Lung (tissue), 11 donors: ENCODE measurements at regions not wholly inside any gene's neighbourhood (a gene's known extent, or its start where the extent isn't known, plus 50 kb on each side); places are given as distances from the start of the nearest gene placed in this dataset.

ENCODE experiments used
- ATAC-seq: fragments of 200-7000 bp; cut with Tn5 transposase; one replicate; pipeline ENCODE4 v1.9.1; 2020; ENCODE audit warnings: moderate number of reproducible peaks; ENCODE audit not compliant: insufficient read depth, low FRiP score
- DNase-seq, 3 donors: peaks; one replicate each; pipeline ENCODE4 v3.0.0-alpha.2; 2013 to 2017
- H3K27ac ChIP-seq, 2 donors: one replicate each; pipeline ENCODE4 v1.5.1; 2013; ENCODE audit warnings: mild to moderate bottlenecking in 2 of 2, moderate library complexity in 2 of 2, control low read depth in 1 of 2, inconsistent platforms in 1 of 2, low read depth in 1 of 2, low read length in 1 of 2
- H3K27me3 ChIP-seq, 3 donors: one replicate each; pipeline ENCODE4 v1.5.1; 2013; ENCODE audit warnings: low read length in 2 of 3; ENCODE audit not compliant: control insufficient read depth in 3 of 3, insufficient read depth in 3 of 3
- H3K36me3 ChIP-seq, 4 donors: one replicate each; pipeline ENCODE4 v1.5.1; 2013; ENCODE audit warnings: low read length in 4 of 4, mild to moderate bottlenecking in 1 of 4, moderate library complexity in 1 of 4; ENCODE audit not compliant: control insufficient read depth in 4 of 4, insufficient read depth in 4 of 4
- H3K4me1 ChIP-seq, 5 donors: one replicate each; pipeline ENCODE4 v1.5.1; 2013; ENCODE audit warnings: low read length in 5 of 5, mild to moderate bottlenecking in 2 of 5, moderate library complexity in 1 of 5; ENCODE audit not compliant: control insufficient read depth in 5 of 5, insufficient read depth in 5 of 5
- H3K4me3 ChIP-seq: one replicate; pipeline ENCODE4 v1.5.1; 2013; ENCODE audit warnings: mild to moderate bottlenecking, control low read depth, moderate library complexity
- H3K9ac ChIP-seq, 2 donors: one replicate each; pipeline ENCODE4 v1.5.1; 2013; ENCODE audit warnings: low read length in 2 of 2, control low read depth in 1 of 2; ENCODE audit not compliant: insufficient read depth in 1 of 2
- H3K9me3 ChIP-seq, 4 donors: one replicate each; pipeline ENCODE4 v1.5.1; 2013; ENCODE audit warnings: low read length in 3 of 4, mild to moderate bottlenecking in 1 of 4, moderate library complexity in 1 of 4; ENCODE audit not compliant: control insufficient read depth in 4 of 4, insufficient read depth in 3 of 4
- WGBS, 2 donors: extraction: QIAGEN DNeasy Blood & Tissue Kit; methylation state at CpG; one replicate each; pipeline ENCODE4 v1.1.7; 2013; 5-methylcytosine and 5-hydroxymethylcytosine counted together
- TF ChIP-seq, protein P1 (sequence below): IDR thresholded peaks from 2 replicates; pipeline ENCODE4 v1.5.1; 2012; ENCODE audit warnings: mild to moderate bottlenecking; ENCODE audit errors: control extremely low read depth, extremely low read depth
- donor health status: control.
- donor health status: control.
- donor health status: Bipolar disorder and iron deficiency.
- donor health status: healthy.
- donor health status: DM: yes; HTN: yes; CAD: no.

DNA sequence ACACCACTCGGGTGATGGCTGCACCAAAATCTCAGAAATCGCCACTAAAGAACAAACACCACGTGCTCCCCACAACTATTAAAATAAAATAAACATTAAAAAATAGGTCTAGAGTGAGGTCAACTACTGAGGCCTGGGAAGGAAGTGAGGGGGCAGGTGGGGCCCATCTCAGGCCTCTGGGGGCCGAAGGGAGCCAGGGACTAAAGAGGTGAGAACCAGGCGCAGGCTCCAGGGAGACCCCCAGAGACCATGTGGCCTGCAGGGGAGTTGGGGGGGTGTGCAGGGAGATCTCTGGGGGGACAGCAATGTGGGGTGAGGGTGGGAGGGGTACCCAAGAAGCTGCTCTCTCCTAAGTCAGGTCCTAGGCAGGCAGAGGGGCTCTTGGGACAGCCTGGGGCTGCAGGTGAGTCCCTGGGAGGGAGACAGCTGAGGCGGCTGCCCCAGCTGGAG, 111.3 kb upstream of the SMURF2 start:
- Histone ChIP-seq H3K4me1 (peaks cover 0 to 18% (median 7%) of the 10 kb centered on the region in 5 donors), H3K36me3 (peaks cover 0 to 8% (median 1%) of the 10 kb centered on the region in 4 donors), H3K27ac (peak overlapping the region in 1 of 2 donors; percentile 82), H3K4me3 (no peak overlapping the region), H3K9ac (no peak overlapping the region), H3K27me3 (peaks cover 0 to 7% (median 6%) of the 10 kb centered on the region in 3 donors), H3K9me3 (no peaks in the 10 kb centered on the region)
- ATAC-seq (no peak), DNase-seq (no peak)
- TF ChIP-seq, protein P1, sequence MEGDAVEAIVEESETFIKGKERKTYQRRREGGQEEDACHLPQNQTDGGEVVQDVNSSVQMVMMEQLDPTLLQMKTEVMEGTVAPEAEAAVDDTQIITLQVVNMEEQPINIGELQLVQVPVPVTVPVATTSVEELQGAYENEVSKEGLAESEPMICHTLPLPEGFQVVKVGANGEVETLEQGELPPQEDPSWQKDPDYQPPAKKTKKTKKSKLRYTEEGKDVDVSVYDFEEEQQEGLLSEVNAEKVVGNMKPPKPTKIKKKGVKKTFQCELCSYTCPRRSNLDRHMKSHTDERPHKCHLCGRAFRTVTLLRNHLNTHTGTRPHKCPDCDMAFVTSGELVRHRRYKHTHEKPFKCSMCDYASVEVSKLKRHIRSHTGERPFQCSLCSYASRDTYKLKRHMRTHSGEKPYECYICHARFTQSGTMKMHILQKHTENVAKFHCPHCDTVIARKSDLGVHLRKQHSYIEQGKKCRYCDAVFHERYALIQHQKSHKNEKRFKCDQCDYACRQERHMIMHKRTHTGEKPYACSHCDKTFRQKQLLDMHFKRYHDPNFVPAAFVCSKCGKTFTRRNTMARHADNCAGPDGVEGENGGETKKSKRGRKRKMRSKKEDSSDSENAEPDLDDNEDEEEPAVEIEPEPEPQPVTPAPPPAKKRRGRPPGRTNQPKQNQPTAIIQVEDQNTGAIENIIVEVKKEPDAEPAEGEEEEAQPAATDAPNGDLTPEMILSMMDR = no peak
- WGBS, 2 donors = 71 to 81% methylated on average over 6 of the region's 6 CpGs

DNA sequence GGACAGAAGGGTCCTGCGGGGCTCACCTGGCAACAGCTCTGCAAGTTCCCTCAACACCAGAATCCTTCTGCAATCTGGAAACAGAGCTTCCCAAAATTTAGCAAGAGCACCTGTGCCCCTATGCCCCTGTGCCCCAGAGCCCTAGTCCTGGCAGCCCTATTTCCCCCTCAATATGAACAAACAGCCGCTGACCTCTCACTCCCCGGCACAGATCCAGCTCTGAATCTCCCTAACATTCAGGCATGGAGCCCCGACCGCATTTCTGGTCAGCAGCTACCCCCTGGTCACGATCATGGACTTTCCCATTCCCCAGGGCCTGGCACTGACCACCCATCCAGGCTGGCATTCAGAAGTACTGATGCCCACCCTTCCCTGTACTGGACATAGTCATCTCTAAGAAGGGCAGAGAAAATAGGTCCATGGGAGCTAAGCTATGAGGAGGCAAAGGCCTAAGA, 110.8 kb upstream of the SMURF2 start:
- Histone ChIP-seq H3K9ac (no peak overlapping the region), H3K9me3 (no peaks in the 10 kb centered on the region), H3K4me1 (peaks cover 0 to 13% (median 7%) of the 10 kb centered on the region in 5 donors), H3K27me3 (peaks cover 0 to 2% (median 1%) of the 10 kb centered on the region in 3 donors), H3K27ac (peak overlapping the region in 1 of 2 donors; percentile 69), H3K4me3 (no peak overlapping the region), H3K36me3 (peaks cover 0 to 5% (median 1%) of the 10 kb centered on the region in 4 donors)
- 82 to 89% methylated on average over 6 of the region's 6 CpGs for WGBS, 2 donors
- ATAC-seq (no peak), DNase-seq (no peak)
- TF ChIP-seq, protein P1 = no peak

DNA sequence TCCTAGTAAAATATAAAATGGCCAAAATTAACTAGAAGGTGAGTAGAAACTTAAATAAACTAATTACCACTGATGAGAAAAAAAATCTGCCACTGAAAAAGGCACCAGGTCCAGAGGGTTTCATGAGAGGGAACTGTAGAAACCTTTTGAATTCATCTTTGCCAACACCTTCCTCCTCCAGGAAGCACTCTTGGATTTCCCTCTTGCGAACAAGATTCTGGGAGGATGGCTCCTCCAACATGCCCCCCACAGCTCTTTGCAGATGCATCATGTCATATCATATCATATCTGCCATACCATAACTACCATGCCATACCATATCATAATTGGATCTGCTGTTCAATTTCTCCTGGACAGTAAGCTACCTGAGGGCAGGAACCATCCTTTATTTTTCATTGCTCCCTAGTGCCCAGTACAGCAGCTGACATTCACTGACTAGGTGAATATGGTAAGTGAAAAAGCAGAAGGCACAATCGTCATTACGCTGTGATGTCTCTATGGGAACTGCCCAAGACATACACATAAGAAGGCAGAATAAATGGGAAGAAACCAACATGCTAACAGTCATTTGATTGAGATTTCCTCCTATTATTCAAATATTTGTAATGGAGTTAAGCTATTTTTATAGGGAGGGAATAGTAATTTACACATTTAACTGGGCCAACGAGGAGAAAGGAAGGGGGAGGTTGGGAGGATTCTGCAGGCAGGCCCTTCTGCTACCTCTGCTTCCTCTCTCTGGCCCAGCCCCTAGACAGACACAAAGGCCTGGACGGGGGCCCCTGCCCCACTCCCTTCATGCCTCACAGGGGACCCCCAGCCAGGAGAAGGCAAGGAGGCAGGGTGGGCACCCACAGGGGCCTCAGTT, 110.1 kb upstream of the SMURF2 start:
- Histone ChIP-seq H3K9ac (no peak overlapping the region), H3K27me3 (no peaks in the 10 kb centered on the region), H3K4me1 (peaks cover 0 to 7% (median 2%) of the 10 kb centered on the region in 5 donors), H3K9me3 (no peaks in the 10 kb centered on the region), H3K4me3 (no peak overlapping the region), H3K36me3 (peaks cover 0 to 11% (median 1%) of the 10 kb centered on the region in 4 donors), H3K27ac (peak overlapping the region in 1 of 2 donors; percentile 69)
- ATAC-seq (no peak), DNase-seq (no peak)
- TF ChIP-seq, protein P1 = no peak
- 59 to 71% methylated on average over 5 of the region's 5 CpGs for WGBS, 2 donors
